ENCODE measurements at regions not wholly inside any gene's neighbourhood (a gene's known extent, or its start where the extent isn't known, plus 50 kb on each side); places are given as distances from the start of the nearest gene placed in this dataset.
"Not testable (repeated sequence)": the region's sequence is repeated elsewhere in the genome, so short reads cannot be mapped to it uniquely, and the experiment has no call there.

- FAIRE-seq = no peak
Observed at GRCh38 chr3:152199102-152199840, 69.5 kb upstream of the MBNL1 start.

GRCh38 chr3:152200476-152201420, 68.0 kb upstream of the MBNL1 start:
- no peak for FAIRE-seq

GRCh38 chr3:152202976-152203626, 65.6 kb upstream of the MBNL1 start:
- no peak for FAIRE-seq

- FAIRE-seq = no peak
Observed at GRCh38 chr3:152203652-152204051, 65.1 kb upstream of the MBNL1 start.

- no peak for FAIRE-seq
Observed at GRCh38 chr3:152204218-152204617, 64.5 kb upstream of the MBNL1 start.

- FAIRE-seq = no peak
Observed at GRCh38 chr3:152205097-152205593, 63.6 kb upstream of the MBNL1 start.

GRCh38 chr3:152206243-152206760, 62.4 kb upstream of the MBNL1 start:
- no peak for FAIRE-seq

GRCh38 chr3:152208439-152208838, 60.3 kb upstream of the MBNL1 start:
- FAIRE-seq = no peak

- FAIRE-seq = no peak
Observed at GRCh38 chr3:152209060-152209459, 59.7 kb upstream of the MBNL1 start.

GRCh38 chr3:152209776-152210175, 59.0 kb upstream of the MBNL1 start:
- FAIRE-seq = no peak

GRCh38 chr3:152210697-152211096, 58.0 kb upstream of the MBNL1 start:
- no peak for FAIRE-seq

GRCh38 chr3:152211655-152212054, 57.1 kb upstream of the MBNL1 start:
- FAIRE-seq = no peak

- FAIRE-seq = no peak
Observed at GRCh38 chr3:152213203-152213602, 55.5 kb upstream of the MBNL1 start.

- no peak for FAIRE-seq
Observed at GRCh38 chr3:152213938-152214337, 54.8 kb upstream of the MBNL1 start.

GRCh38 chr3:152216960-152217865, 51.5 kb upstream of the MBNL1 start:
- FAIRE-seq = not testable (repeated sequence)

- no peak for FAIRE-seq
Observed at GRCh38 chr3:152218602-152219001, 50.1 kb upstream of the MBNL1 start.
